HL-60 (cell line): ENCODE measurements at regions not wholly inside any gene's neighbourhood (a gene's known extent, or its start where the extent isn't known, plus 50 kb on each side); places are given as distances from the start of the nearest gene placed in this dataset.

ENCODE experiments used
- POLR2AphosphoS5 ChIP-seq: IDR thresholded peaks from 2 replicates; pipeline ENCODE4 v1.6.1; 2012; ENCODE audit warnings: low read depth
- TF ChIP-seq, protein P1 (sequence below): IDR thresholded peaks from one replicate; pipeline ENCODE4 v1.5.1; 2011; ENCODE audit warnings: low read length, control low read depth, inconsistent platforms; ENCODE audit not compliant: insufficient read depth

DNA sequence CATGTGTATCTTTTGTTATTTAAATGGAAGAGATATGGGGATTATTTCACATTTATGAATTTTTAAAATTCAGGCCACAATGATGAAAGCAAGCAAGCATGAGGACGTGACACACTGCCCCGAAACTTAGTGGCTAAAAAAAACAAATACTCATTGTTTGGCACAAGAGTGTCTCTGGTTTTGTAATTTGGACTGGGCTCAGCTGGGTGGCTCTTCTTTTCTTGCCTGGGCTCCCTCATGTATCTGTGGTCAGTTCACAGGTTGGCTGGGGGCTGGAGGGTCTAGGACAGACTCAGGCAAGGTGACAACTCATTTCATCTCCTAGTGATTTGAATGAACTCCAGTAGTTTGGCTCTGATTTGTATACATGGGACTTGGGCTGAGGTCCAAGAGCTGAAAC, 238.4 kb upstream of the PRKX start:
- TF ChIP-seq, protein P1, sequence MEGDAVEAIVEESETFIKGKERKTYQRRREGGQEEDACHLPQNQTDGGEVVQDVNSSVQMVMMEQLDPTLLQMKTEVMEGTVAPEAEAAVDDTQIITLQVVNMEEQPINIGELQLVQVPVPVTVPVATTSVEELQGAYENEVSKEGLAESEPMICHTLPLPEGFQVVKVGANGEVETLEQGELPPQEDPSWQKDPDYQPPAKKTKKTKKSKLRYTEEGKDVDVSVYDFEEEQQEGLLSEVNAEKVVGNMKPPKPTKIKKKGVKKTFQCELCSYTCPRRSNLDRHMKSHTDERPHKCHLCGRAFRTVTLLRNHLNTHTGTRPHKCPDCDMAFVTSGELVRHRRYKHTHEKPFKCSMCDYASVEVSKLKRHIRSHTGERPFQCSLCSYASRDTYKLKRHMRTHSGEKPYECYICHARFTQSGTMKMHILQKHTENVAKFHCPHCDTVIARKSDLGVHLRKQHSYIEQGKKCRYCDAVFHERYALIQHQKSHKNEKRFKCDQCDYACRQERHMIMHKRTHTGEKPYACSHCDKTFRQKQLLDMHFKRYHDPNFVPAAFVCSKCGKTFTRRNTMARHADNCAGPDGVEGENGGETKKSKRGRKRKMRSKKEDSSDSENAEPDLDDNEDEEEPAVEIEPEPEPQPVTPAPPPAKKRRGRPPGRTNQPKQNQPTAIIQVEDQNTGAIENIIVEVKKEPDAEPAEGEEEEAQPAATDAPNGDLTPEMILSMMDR, result no peak
- TF ChIP-seq POLR2AphosphoS5, result no peak
